ENCODE measurements at regions not wholly inside any gene's neighbourhood (a gene's known extent, or its start where the extent isn't known, plus 50 kb on each side); places are given as distances from the start of the nearest gene placed in this dataset.

DNA sequence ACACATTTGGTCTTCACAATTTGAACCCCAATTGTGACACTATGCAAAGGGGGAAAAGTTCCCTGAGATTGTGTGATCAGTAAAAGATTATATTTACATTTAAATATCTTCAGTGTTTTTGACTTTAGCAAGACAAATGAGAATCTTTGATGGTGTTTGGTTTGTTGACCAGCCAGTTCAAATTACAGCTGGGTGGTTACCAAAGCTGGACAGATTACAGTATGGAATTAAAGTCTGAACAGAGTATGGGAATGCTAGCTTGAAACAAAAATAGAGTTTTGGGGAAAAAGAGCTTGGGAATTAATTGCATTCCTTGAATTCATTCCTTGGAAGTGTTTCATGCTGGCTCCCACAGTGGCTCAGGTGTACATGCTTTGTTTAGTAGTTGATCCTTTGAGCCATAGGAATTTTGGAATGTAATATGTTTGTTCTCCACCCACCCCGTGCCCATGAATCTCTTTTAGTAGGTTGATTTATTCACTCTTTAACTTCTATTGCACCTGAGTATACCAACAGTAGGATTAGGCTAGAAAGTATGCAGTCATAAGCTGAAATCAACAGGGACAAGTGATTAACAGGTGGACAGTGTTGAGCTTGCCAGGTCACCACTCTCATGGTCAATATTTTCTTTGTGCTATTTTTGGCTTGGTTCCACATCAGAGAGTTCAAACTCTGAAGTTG is 81.1 kb upstream of the HELT start:
- H3K9ac ChIP-seq (ENCODE audit: insufficient read depth in 1 of 2, low read depth in 2 of 2, low read length in 2 of 2) = no peak overlapping the region
- H3K9me1 ChIP-seq (ENCODE audit: control insufficient read depth, insufficient read depth, low read length) = no peaks in the 10 kb centered on the region
- no peak overlapping the region for H3K27ac ChIP-seq (ENCODE audit: extremely low read depth, low read depth, low read length)
- ChIA-PET POLR2A (interaction anchor here (1.0 kb wide), 1 partner anchor 9 kb away, joined by 3 read pairs; no protein-coding TSS in a partner anchor), CTCF (ENCODE audit: low intra/inter-chr PET ratio) (no interaction called here)
- peaks cover 4 to 27% of the 10 kb centered on the region in 2 experiments; a peak in 3 of 5 replicates for H3K27me3 ChIP-seq (ENCODE audit: control insufficient read depth in 2 of 2, insufficient read depth in 2 of 2, low read length in 2 of 2)
- DNase-seq (ENCODE audit: extremely low read depth in 1 of 4, low spot score in 3 of 4) = no peak
- H3K36me3 ChIP-seq (ENCODE audit: control insufficient read depth, insufficient read depth, low read length) = no peaks in the 10 kb centered on the region
- intact Hi-C loops (cut with micrococcal nuclease) (no loop called here), in situ Hi-C loops (cut with MboI) (no loop called here)
- H3K4me3 ChIP-seq = no peak overlapping the region
- 0% methylated on average over 1 of the region's 1 CpG for WGBS (ENCODE audit: insufficient coverage, low coverage, missing lambda C conversion rate)
- H3K4me2 ChIP-seq (ENCODE audit: insufficient read depth, low read length) = no peak overlapping the region
- no peak for ATAC-seq
- no peak for TF ChIP-seq NFIX (CRISPR knock-in tag; IDR thresholded peaks at IDR 0.05; ENCODE audit: low read depth)
- TF ChIP-seq, protein P1, sequence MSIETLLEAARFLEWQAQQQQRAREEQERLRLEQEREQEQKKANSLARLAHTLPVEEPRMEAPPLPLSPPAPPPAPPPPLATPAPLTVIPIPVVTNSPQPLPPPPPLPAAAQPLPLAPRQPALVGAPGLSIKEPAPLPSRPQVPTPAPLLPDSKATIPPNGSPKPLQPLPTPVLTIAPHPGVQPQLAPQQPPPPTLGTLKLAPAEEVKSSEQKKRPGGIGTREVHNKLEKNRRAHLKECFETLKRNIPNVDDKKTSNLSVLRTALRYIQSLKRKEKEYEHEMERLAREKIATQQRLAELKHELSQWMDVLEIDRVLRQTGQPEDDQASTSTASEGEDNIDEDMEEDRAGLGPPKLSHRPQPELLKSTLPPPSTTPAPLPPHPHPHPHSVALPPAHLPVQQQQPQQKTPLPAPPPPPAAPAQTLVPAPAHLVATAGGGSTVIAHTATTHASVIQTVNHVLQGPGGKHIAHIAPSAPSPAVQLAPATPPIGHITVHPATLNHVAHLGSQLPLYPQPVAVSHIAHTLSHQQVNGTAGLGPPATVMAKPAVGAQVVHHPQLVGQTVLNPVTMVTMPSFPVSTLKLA (conservative IDR thresholded peaks at IDR 0.05) = no peak
- TF ChIP-seq HDAC3 (IDR thresholded peaks at IDR 0.05; ENCODE audit: borderline replicate concordance, partially characterized antibody) = no peak
- TF ChIP-seq PHTF2 (CRISPR knock-in tag; IDR thresholded peaks at IDR 0.05) = no peak
- no peak overlapping the region for H2AFZ ChIP-seq (ENCODE audit: low read depth, low read length)
- no peaks in the 10 kb centered on the region for H3K79me2 ChIP-seq (ENCODE audit: control insufficient read depth, insufficient read depth, low read length)
- H3K9me3 ChIP-seq (replicated peaks; ENCODE audit: control insufficient read depth, insufficient read depth, low read depth, low read length) = no peaks in the 10 kb centered on the region
- H3K4me1 ChIP-seq (replicated peaks in 1 of 2; ENCODE audit: control insufficient read depth in 2 of 2, insufficient read depth in 2 of 2, low read length in 2 of 2) = peaks cover 0 to 6% of the 10 kb centered on the region in 2 experiments; a peak in 1 of 5 replicates
- no peak for FAIRE-seq
- BruUV-seq (replicated peaks) = no TSS peak
- H4K20me1 ChIP-seq (replicated peaks; ENCODE audit: control insufficient read depth, insufficient read depth, low read length) = no peaks in the 10 kb centered on the region

All from K562 (cell line).